ENCODE measurements at regions not wholly inside any gene's neighbourhood (a gene's known extent, or its start where the extent isn't known, plus 50 kb on each side); places are given as distances from the start of the nearest gene placed in this dataset.

GRCh38 chr3:176206809-176207208 is 990.5 kb downstream of the TBL1XR1 start:
- no peak for TF ChIP-seq CTCF (IDR thresholded peaks at IDR 0.05; ENCODE audit: low read depth, low read length, missing control alignments)
- no peak overlapping the region for H3K4me3 ChIP-seq (ENCODE audit: low read depth, low read length)
- DNase-seq (ENCODE audit: low read depth) = no peak

- TF ChIP-seq CTCF (IDR thresholded peaks at IDR 0.05; ENCODE audit: low read depth, low read length, missing control alignments) = no peak
- H3K4me3 ChIP-seq (ENCODE audit: low read depth, low read length) = no peak overlapping the region
- DNase-seq (ENCODE audit: low read depth) = no peak
Measured at GRCh38 chr3:176202652-176203051, 994.6 kb downstream of the TBL1XR1 start.

- no peak for TF ChIP-seq CTCF (IDR thresholded peaks at IDR 0.05; ENCODE audit: low read depth, low read length, missing control alignments)
- no peak for DNase-seq (ENCODE audit: low read depth)
- no peak overlapping the region for H3K4me3 ChIP-seq (ENCODE audit: low read depth, low read length)
Measured at GRCh38 chr3:176193032-176193730, 1004.1 kb downstream of the TBL1XR1 start.

GRCh38 chr3:176190755-176191154 is 1006.5 kb downstream of the TBL1XR1 start:
- H3K4me3 ChIP-seq (ENCODE audit: low read depth, low read length) = no peak overlapping the region
- TF ChIP-seq CTCF (IDR thresholded peaks at IDR 0.05; ENCODE audit: low read depth, low read length, missing control alignments) = no peak
- no peak for DNase-seq (ENCODE audit: low read depth)

- no peak for TF ChIP-seq CTCF (IDR thresholded peaks at IDR 0.05; ENCODE audit: low read depth, low read length, missing control alignments)
- no peak overlapping the region for H3K4me3 ChIP-seq (ENCODE audit: low read depth, low read length)
- no peak for DNase-seq (ENCODE audit: low read depth)
Measured at GRCh38 chr3:176183181-176183580, 1014.1 kb downstream of the TBL1XR1 start.

GRCh38 chr3:176174060-176174459 is 1023.2 kb downstream of the TBL1XR1 start:
- TF ChIP-seq CTCF (IDR thresholded peaks at IDR 0.05; ENCODE audit: low read depth, low read length, missing control alignments) = no peak
- no peak for DNase-seq (ENCODE audit: low read depth)
- H3K4me3 ChIP-seq (ENCODE audit: low read depth, low read length) = no peak overlapping the region

- no peak overlapping the region for H3K4me3 ChIP-seq (ENCODE audit: low read depth, low read length)
- TF ChIP-seq CTCF (IDR thresholded peaks at IDR 0.05; ENCODE audit: low read depth, low read length, missing control alignments) = no peak
- no peak for DNase-seq (ENCODE audit: low read depth)
Measured at GRCh38 chr3:176172492-176172891, 1024.8 kb downstream of the TBL1XR1 start.

Measured in GM12864 (cell line).